Hippocampal formation (tissue), 2 donors: ENCODE measurements at regions not wholly inside any gene's neighbourhood (a gene's known extent, or its start where the extent isn't known, plus 50 kb on each side); places are given as distances from the start of the nearest gene placed in this dataset.
"Not testable (repeated sequence)": the region's sequence is repeated elsewhere in the genome, so short reads cannot be mapped to it uniquely, and the experiment has no call there.

Source experiments
- DNase-seq, 2 donors: peaks; one replicate each; lab custom pipeline; 2025; lab: John Stamatoyannopoulos, UW

- DNase-seq = not testable (repeated sequence)
Measured at GRCh38 chr16:88266935-88267551, 115.7 kb upstream of the ZNF469 start.

- DNase-seq = not testable (repeated sequence)
Measured at GRCh38 chr16:88268186-88268970, 114.4 kb upstream of the ZNF469 start.

- DNase-seq = not testable (repeated sequence)
Measured at GRCh38 chr16:88270171-88270790, 112.5 kb upstream of the ZNF469 start.

GRCh38 chr16:88271296-88271695 lies 111.5 kb upstream of the ZNF469 start:
- not testable (repeated sequence) for DNase-seq

- DNase-seq = not testable (repeated sequence)
Measured at GRCh38 chr16:88271776-88272175, 111.0 kb upstream of the ZNF469 start.

- not testable (repeated sequence) for DNase-seq
Measured at GRCh38 chr16:88272437-88272836, 110.3 kb upstream of the ZNF469 start.

- DNase-seq = not testable (repeated sequence)
Measured at GRCh38 chr16:88274126-88274750, 108.5 kb upstream of the ZNF469 start.

GRCh38 chr16:88274847-88275246 lies 107.9 kb upstream of the ZNF469 start:
- DNase-seq = no peak

- not testable (repeated sequence) for DNase-seq
Measured at GRCh38 chr16:88275336-88276122, 107.2 kb upstream of the ZNF469 start.

- DNase-seq = not testable (repeated sequence)
Measured at GRCh38 chr16:88276123-88276588, 106.6 kb upstream of the ZNF469 start.

GRCh38 chr16:88276591-88276990 lies 106.2 kb upstream of the ZNF469 start:
- no peak for DNase-seq

GRCh38 chr16:88279998-88280397 lies 102.8 kb upstream of the ZNF469 start:
- DNase-seq = no peak

- no peak for DNase-seq
Measured at GRCh38 chr16:88281858-88282563, 100.7 kb upstream of the ZNF469 start.

GRCh38 chr16:88282564-88283395 lies 100.0 kb upstream of the ZNF469 start:
- DNase-seq = no peak

GRCh38 chr16:88283596-88283995 lies 99.2 kb upstream of the ZNF469 start:
- no peak for DNase-seq

- DNase-seq = no peak
Measured at GRCh38 chr16:88284101-88284500, 98.7 kb upstream of the ZNF469 start.

GRCh38 chr16:88284626-88285513 lies 97.9 kb upstream of the ZNF469 start:
- no peak for DNase-seq

- DNase-seq = no peak
Measured at GRCh38 chr16:88285514-88285822, 97.3 kb upstream of the ZNF469 start.

GRCh38 chr16:88286301-88286923 lies 96.3 kb upstream of the ZNF469 start:
- DNase-seq = no peak
